ENCODE measurements at regions not wholly inside any gene's neighbourhood (a gene's known extent, or its start where the extent isn't known, plus 50 kb on each side); places are given as distances from the start of the nearest gene placed in this dataset.

GRCh38 chr14:51596488-51597117 lies 55.1 kb upstream of the FRMD6 start:
- TF ChIP-seq CTCF (IDR thresholded peaks at IDR 0.05; ENCODE audit: poor library complexity, severe bottlenecking) (no peak), EZH2 (IDR thresholded peaks at IDR 0.05; ENCODE audit: borderline replicate concordance, insufficient read depth, low read length, poor library complexity, severe bottlenecking) (no peak), EP300 (conservative IDR thresholded peaks at IDR 0.05; ENCODE audit: poor library complexity, severe bottlenecking) (no peak), RAD21 (conservative IDR thresholded peaks at IDR 0.05) (no peak), POLR2AphosphoS5 (IDR thresholded peaks at IDR 0.05) (no peak)
